NCI-H69 (cell line): ENCODE measurements at regions not wholly inside any gene's neighbourhood (a gene's known extent, or its start where the extent isn't known, plus 50 kb on each side); places are given as distances from the start of the nearest gene placed in this dataset.

Experiments
- DNase-seq: peaks from one replicate; lab custom pipeline; 2025; lab: John Stamatoyannopoulos, UW

- DNase-seq: no peak
Observed at GRCh38 chr1:208842451-208842850, 598.3 kb upstream of the PLXNA2 start.

DNA sequence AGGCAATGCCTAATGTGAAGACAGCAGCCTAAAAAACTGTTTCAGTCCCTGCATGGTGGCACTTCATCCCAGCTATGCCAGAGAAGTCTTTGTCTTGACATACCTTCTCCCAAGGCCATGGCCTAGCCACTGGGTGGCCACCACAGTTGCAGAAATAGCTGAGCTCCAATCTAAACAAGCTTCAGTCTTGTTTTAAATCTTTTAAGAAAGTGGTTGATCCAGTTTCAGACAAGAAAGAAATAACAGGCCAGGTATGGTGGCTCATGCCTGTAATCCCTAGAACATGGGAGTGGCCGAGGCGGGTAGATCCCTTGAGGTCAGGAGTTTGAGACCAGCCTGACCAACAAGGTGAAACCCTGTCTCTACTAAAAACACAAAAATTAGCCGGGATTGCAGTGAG lies 600.0 kb upstream of the PLXNA2 start:
- DNase-seq: no peak

DNA sequence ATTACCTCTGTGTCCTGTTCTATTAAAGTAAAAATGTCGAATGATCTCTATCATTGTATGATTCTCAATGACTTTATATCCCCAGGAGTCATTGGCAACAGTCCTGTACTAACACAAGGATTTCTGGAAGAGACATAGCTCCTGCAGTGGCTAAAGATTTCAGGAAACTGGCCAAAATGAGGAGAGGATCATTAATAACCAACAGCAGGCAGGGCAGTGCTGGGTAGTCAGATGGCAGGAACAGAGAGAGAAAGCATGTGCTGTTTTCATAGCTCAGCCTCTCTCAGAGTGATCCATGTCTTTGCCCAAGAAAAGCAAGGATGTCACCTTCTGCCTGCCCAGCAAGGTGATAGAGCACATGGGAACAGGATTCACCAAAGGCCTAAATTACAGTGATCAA lies 604.7 kb upstream of the PLXNA2 start:
- DNase-seq: peak; percentile 52

GRCh38 chr1:208850442-208850841 lies 606.3 kb upstream of the PLXNA2 start:
- DNase-seq: no peak

GRCh38 chr1:208851366-208851765 lies 607.2 kb upstream of the PLXNA2 start:
- DNase-seq: peak; percentile 39

DNA sequence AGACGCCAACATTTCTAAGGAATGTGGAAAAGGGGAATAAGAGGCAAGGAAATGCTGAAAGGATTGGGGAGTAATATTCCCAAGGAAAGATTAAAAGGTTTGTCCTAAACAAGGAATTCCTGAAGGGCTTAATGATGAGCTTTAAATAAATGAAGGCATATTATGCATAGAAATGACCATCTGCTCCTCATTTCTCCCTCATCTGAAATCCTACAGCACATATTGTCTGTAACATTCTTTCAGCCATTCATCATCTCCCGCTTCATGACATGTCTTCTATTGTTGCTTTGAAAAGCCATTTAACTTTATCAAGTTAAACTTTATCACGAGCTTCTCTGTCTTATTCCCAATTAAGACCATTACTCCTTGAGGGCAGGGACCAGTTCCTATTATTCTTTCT lies 608.7 kb upstream of the PLXNA2 start:
- peak; percentile 49 for DNase-seq

- DNase-seq: peak; percentile 20
Observed at GRCh38 chr1:208855403-208855802, 611.2 kb upstream of the PLXNA2 start.

DNA sequence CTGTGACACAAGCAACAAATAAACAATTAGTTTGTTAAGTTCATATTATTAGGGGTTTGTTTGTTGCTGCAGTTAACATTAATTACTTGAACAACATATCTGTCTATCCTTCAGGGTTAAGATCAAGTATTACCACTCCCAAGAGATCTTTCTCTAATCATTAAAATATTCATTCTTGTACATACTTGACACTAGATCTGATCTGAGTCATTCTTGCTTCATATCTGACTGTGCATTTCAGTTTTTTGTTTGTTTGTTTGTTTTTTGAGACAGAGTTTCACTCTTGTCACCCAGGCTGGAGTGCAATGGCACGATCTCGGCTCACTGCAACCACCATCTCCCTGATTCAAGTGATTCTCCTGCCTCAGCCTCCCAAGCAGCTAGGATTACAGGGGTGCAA lies 613.3 kb upstream of the PLXNA2 start:
- no peak for DNase-seq

- no peak for DNase-seq
Observed at GRCh38 chr1:208858738-208859137, 614.6 kb upstream of the PLXNA2 start.

DNA sequence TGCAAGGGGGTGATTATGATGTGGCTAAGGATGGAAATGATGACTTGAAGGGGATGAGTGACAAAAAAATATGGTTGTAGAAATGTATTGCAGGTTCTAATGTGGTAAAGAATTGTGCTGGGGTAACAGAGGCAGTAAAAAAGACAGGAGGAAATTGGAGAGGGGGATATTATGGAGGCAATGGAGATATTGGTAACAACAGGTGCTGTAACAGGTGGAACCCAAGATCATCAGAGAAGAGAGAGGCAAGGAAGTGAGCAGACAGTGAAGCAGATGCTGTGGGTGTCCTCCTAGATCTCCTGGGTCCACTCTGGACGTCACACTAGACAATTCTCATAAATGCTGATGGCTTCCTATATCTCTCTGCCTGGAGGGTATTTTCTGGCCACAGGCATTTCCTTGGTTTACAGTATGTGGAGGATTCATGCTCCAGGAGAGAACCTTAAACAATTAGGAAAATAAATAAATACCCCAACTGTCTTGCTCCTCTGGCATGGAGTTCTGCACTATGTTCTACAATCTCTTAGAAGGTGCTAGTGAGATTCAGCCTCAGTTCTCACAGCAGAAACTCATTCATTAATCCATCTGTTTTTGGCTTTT lies 620.3 kb upstream of the PLXNA2 start:
- DNase-seq: no peak

DNA sequence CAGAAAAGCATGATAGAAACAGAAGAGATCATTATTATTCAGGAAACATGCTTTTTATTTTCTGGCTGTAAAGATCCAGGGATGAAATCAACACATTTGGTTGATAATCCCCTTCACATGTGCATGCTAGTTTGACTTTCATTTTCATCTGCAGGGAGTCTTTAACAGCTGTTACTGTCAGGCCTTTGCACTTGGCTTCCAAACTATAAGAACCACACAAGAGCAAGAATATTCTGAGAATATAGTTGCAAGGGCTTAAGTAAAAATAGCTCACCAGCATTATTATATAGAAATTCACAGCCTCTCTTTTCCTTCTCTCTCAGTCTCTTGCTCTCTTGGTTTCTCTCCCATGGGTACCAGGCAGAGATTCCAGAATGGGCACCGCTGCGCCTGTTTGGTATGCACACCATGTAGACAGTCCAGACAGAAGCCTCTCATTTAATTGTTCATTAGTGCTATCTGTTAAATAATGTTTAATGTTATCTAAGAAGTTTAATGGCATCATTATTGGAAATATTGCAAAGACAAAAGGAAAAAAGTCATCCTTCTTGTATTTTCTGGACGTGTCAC lies 622.3 kb upstream of the PLXNA2 start:
- DNase-seq: peak; percentile 31

DNA sequence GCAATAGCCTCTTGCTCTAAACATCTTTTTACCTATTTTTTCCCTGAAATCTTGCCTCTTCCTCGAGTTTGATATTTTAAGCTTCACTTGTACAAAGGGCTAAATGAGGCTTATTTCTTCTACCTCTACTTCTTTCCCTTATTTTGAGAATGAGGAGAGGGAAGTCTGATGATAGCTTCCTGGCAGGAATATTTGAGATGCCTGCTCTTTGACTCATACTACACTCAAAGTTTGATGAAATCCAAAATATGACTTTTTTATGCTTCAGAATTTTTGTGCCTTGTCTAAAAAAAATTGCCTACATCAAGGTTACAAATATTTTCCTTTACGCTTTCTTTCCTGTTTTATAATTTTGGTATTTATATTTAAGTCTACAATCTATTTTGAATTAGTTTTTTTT lies 624.4 kb upstream of the PLXNA2 start:
- DNase-seq: no peak

DNA sequence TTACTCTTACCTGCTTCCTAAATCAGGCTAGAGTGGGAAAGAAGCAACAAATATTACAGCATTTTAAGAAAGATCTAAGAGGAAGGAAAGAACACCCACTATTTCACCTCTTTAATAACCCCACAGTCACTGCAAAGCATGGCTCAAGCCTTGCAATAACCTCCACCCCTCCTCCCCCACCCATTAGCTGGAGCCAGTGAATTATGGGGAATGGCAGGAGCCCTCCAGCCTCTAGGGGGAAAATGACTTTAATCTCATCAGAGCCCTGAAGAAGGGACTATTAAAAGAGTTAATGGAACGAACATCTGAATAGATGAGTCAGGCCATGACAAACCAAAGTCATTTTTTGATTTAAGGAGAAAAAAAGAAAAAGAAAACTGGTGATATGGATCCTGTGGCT lies 630.7 kb upstream of the PLXNA2 start:
- DNase-seq: no peak

- no peak for DNase-seq
Observed at GRCh38 chr1:208879022-208879421, 634.8 kb upstream of the PLXNA2 start.

- peak; percentile 39 for DNase-seq
Observed at GRCh38 chr1:208880433-208881100, 636.4 kb upstream of the PLXNA2 start.

- DNase-seq: no peak
Observed at GRCh38 chr1:208885060-208885459, 640.9 kb upstream of the PLXNA2 start.

- no peak for DNase-seq
Observed at GRCh38 chr1:208885650-208886049, 641.5 kb upstream of the PLXNA2 start.

DNA sequence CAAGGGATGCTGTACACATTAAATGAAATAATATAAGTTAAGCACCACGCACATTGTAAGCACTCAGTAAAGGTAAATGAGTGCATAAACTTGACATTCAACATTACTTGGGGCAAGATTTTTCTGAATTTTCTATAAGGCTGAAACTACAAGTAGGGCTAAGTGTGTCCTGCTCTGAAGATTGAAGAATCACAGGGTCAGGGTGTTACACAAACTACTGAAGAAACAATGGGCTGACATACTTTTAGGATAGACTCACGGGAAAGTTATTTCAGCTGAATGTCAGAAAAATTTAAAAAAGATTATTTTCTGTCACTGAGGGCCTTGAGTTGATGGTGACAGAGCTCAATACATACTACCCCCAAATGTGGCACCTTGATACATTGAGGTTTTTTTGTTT lies 644.2 kb upstream of the PLXNA2 start:
- no peak for DNase-seq

- DNase-seq: peak; percentile 87
Observed at GRCh38 chr1:208892147-208892546, 648.0 kb upstream of the PLXNA2 start.

- no peak for DNase-seq
Observed at GRCh38 chr1:208893251-208893650, 649.1 kb upstream of the PLXNA2 start.

GRCh38 chr1:208895181-208895580 lies 651.0 kb upstream of the PLXNA2 start:
- no peak for DNase-seq

- no peak for DNase-seq
Observed at GRCh38 chr1:208895820-208896219, 651.6 kb upstream of the PLXNA2 start.

GRCh38 chr1:208896768-208897167 lies 652.6 kb upstream of the PLXNA2 start:
- no peak for DNase-seq

DNA sequence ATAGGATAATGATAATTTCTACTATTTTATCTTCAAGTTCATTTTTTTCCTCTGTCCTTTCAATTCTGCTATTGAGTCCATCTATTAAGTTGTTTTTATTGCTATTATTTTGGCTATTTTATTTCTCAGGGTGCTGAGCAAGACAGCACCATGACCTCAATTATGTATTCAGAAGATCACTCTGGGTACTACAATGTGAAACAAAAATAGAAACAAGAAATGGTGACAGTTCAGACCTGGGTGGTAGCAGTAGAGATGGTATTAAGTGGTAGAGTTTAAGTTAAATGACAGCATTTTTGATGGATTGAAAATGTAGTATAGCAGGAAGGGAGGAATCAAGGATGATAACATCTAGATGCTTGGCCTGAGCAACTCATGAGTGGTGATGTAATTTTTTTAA lies 655.3 kb upstream of the PLXNA2 start:
- DNase-seq: no peak
